ENCODE measurements at regions not wholly inside any gene's neighbourhood (a gene's known extent, or its start where the extent isn't known, plus 50 kb on each side); places are given as distances from the start of the nearest gene placed in this dataset.

GRCh38 chr6:91240878-91241603 is 654.2 kb upstream of the MAP3K7 start:
- no peak for TF ChIP-seq ZC3H11A (IDR thresholded peaks at IDR 0.05)
- no peak for TF ChIP-seq HOXA7 (CRISPR knock-in tag; IDR thresholded peaks at IDR 0.05)
- no peak for TF ChIP-seq POLR2A (IDR thresholded peaks at IDR 0.05; ENCODE audit: low read length)
- TF ChIP-seq CTCF (IDR thresholded peaks at IDR 0.05), result no peak
- no peak for TF ChIP-seq SREBF2 (IDR thresholded peaks at IDR 0.05)
- no peak for TF ChIP-seq JUNB (IDR thresholded peaks at IDR 0.05)
